ENCODE measurements at regions not wholly inside any gene's neighbourhood (a gene's known extent, or its start where the extent isn't known, plus 50 kb on each side); places are given as distances from the start of the nearest gene placed in this dataset.
"Not testable (repeated sequence)": the region's sequence is repeated elsewhere in the genome, so short reads cannot be mapped to it uniquely, and the experiment has no call there.

- no peak for DNase-seq
Measured at GRCh38 chr6:16828058-16828457, 66.8 kb upstream of the ATXN1 start.

- DNase-seq = no peak
Measured at GRCh38 chr6:16827627-16828026, 66.4 kb upstream of the ATXN1 start.

DNA sequence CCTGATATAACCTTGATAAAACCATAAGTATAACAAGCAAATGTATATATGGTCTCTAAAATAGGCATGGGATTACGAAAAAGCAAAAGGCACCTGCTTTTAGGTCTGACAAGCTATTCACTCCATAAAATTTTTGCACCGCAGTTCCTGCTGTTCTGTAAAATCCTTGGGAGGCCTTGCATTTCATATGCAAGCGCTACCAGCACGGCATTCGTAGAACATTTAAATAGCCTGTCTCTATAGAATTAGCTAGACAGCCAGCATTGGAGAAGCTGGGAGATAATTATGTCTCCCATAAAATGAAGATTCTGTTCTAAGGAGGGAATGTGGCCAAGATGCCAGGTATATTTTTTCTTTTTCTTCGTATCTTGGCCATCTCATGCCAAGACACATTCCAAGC lies 64.5 kb upstream of the ATXN1 start:
- DNase-seq = no peak

GRCh38 chr6:16824845-16825685 lies 63.8 kb upstream of the ATXN1 start:
- peak in 1 of 51 donors; percentile 4 for DNase-seq

- DNase-seq = no peak
Measured at GRCh38 chr6:16823718-16824352, 62.6 kb upstream of the ATXN1 start.

- no peak for DNase-seq
Measured at GRCh38 chr6:16822975-16823717, 61.9 kb upstream of the ATXN1 start.

GRCh38 chr6:16822529-16822928 lies 61.3 kb upstream of the ATXN1 start:
- DNase-seq = no peak

DNA sequence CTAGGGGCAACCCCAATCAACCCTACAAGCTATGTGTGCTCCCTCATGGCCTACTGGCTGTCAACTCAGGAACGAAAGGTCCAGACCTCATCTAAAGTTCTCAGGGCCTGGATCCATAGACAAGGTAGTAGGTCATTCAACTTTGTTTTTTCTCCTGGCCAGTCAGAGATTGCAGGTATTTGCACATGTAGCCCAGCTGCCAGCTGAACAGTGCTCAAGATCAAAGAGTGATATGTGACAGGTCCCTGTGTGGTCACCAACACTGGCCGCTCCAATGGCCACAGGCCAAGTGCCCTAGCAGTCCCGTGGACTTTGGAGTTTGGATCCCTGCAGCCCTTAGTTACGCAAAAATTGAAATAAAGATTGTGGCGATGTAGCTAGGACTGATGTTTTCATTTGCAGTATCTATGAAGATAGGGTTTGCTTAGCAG lies 60.6 kb upstream of the ATXN1 start:
- no peak for DNase-seq

GRCh38 chr6:16820262-16820661 lies 59.0 kb upstream of the ATXN1 start:
- DNase-seq = not testable (repeated sequence)

GRCh38 chr6:16819752-16820151 lies 58.5 kb upstream of the ATXN1 start:
- DNase-seq = no peak

DNA sequence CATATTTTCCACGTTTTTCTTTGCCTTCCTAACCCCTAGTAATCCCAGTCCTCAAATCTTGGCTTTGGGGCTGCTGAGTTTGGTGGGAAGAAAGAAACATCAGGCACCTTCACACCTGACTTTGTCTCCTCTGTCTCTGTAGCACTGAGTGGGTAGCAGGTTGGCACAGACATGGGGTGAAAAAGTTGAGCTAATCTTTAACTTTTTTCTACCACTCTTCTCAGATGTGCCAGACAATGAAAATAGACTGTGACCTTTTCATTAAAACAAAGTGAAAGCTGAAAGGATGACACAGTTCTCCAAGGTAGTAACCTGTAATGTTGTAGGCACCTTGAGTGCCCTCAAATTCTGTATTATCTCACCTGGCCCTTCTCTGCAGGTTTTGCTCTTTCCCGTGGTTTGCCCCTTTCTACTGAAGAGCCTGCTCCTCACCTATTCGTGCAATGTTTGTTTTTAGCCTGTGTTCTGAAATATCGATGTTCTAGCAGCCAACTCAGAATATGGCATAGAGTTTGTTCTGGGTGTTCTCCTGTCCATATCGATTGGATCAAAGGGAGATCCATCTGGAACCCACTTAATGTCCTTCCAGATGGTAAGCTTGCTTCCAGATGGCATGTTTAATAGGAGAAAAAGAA lies 57.8 kb upstream of the ATXN1 start:
- DNase-seq = no peak

- no peak for DNase-seq
Measured at GRCh38 chr6:16817594-16817993, 56.3 kb upstream of the ATXN1 start.

GRCh38 chr6:16816891-16817290 lies 55.6 kb upstream of the ATXN1 start:
- no peak for DNase-seq

DNA sequence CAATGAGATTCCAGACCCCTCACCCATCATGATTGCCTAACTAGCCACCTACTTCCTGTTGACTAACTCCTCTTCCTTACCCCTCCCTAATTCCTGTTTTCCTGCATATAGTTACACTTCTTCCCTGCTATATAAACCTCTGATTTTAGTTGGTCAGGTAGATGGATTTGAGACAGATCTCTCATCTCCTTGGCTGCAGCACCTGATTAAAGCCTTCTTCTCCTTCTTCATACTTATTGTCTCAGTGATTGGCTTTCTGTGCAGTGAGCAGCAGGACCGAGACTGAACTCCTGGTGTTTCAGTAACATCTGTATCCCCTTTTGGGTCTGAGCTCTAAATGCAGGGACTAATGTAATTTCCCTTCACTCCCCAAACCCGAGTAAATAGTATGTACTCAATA lies 51.7 kb upstream of the ATXN1 start:
- DNase-seq = no peak

DNA sequence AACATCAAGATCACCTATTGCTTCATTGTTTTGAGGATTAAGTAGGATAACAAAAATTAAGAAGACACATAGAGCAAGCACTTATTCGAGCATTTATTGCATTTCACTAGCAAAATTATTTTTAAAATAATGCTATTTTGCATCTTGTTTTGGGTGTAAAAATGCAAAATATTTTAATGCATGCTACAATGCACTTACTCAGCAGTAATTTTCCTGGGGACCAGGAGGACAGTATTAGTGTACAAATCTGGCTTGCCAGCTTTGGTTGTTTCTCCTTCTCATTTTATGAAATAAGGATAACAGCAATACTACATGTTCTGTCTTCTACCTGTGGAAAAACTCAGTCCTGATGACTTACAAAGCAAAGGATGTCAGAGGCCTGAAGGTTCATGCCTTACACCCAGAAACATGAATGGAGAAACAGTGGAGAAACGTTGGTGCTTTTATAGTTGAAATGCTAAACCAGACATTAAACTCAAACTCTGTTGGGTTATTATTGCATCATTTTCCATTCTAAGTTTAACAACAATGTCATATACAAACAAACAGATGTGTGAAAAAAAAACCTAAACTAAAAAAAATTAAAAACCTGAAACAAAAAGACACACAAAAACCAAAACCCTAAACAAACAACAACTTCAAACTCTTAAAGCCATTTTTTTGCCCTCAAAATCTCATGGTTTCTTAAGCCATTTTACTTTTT lies 50.2 kb upstream of the ATXN1 start:
- no peak for DNase-seq
